Activated naive CD4-positive, alpha-beta T cell treated with anti-CD3 and anti-CD28 coated beads, Interleukin-2, amount 50 U/mL, for 16 hours (primary cell): ENCODE measurements at regions not wholly inside any gene's neighbourhood (a gene's known extent, or its start where the extent isn't known, plus 50 kb on each side); places are given as distances from the start of the nearest gene placed in this dataset.
"Not testable (repeated sequence)": the region's sequence is repeated elsewhere in the genome, so short reads cannot be mapped to it uniquely, and the experiment has no call there.

Source experiments
- DNase-seq: peaks from one replicate; pipeline ENCODE4 v3.0.0-alpha.2; 2020

- DNase-seq, result no peak
Measured at GRCh38 chr3:87706176-87706575, 352.6 kb downstream of the CGGBP1 start.

- no peak for DNase-seq
Measured at GRCh38 chr3:87702600-87702999, 356.2 kb downstream of the CGGBP1 start.

- DNase-seq, result no peak
Measured at GRCh38 chr3:87696124-87697013, 362.4 kb downstream of the CGGBP1 start.

- DNase-seq, result no peak
Measured at GRCh38 chr3:87694678-87695077, 364.1 kb downstream of the CGGBP1 start.

GRCh38 chr3:87691109-87691508 lies 367.7 kb downstream of the CGGBP1 start:
- DNase-seq, result no peak

- DNase-seq, result not testable (repeated sequence)
Measured at GRCh38 chr3:87678984-87679660, 379.7 kb downstream of the CGGBP1 start.

GRCh38 chr3:87674397-87675161 lies 384.2 kb downstream of the CGGBP1 start:
- DNase-seq, result no peak

- DNase-seq, result no peak
Measured at GRCh38 chr3:87673132-87673531, 385.7 kb downstream of the CGGBP1 start.

GRCh38 chr3:87654184-87654583 lies 377.8 kb upstream of the POU1F1 start:
- DNase-seq, result no peak

- DNase-seq, result not testable (repeated sequence)
Measured at GRCh38 chr3:87653138-87653537, 376.8 kb upstream of the POU1F1 start.

- DNase-seq, result no peak
Measured at GRCh38 chr3:87634426-87634825, 358.0 kb upstream of the POU1F1 start.

GRCh38 chr3:87627316-87627715 lies 350.9 kb upstream of the POU1F1 start:
- DNase-seq, result no peak

GRCh38 chr3:87626546-87626945 lies 350.2 kb upstream of the POU1F1 start:
- no peak for DNase-seq

GRCh38 chr3:87625876-87626275 lies 349.5 kb upstream of the POU1F1 start:
- DNase-seq, result no peak

GRCh38 chr3:87624860-87625259 lies 348.5 kb upstream of the POU1F1 start:
- no peak for DNase-seq

- DNase-seq, result no peak
Measured at GRCh38 chr3:87621667-87622066, 345.3 kb upstream of the POU1F1 start.

- DNase-seq, result no peak
Measured at GRCh38 chr3:87615506-87615905, 339.1 kb upstream of the POU1F1 start.

GRCh38 chr3:87614998-87615397 lies 338.6 kb upstream of the POU1F1 start:
- no peak for DNase-seq

GRCh38 chr3:87607234-87607633 lies 330.9 kb upstream of the POU1F1 start:
- DNase-seq, result no peak

- DNase-seq, result no peak
Measured at GRCh38 chr3:87595798-87596197, 319.4 kb upstream of the POU1F1 start.

- DNase-seq, result no peak
Measured at GRCh38 chr3:87581240-87581639, 304.9 kb upstream of the POU1F1 start.

- no peak for DNase-seq
Measured at GRCh38 chr3:87576752-87577151, 300.4 kb upstream of the POU1F1 start.

GRCh38 chr3:87575550-87575949 lies 299.2 kb upstream of the POU1F1 start:
- DNase-seq, result no peak

GRCh38 chr3:87568331-87568730 lies 291.9 kb upstream of the POU1F1 start:
- DNase-seq, result no peak
